Heart right ventricle (tissue), 2 donors: ENCODE measurements at regions not wholly inside any gene's neighbourhood (a gene's known extent, or its start where the extent isn't known, plus 50 kb on each side); places are given as distances from the start of the nearest gene placed in this dataset.

ENCODE experiments used
- microRNA-seq, 2 donors: library from miRNA; unstranded; fragments of <30 nt; microRNA quantifications; one replicate each; pipeline ENCODE4 v1.2.0, GENCODE V29; 2021
- donor health status: DM: no; HTN: no; CAD: no.
- donor health status: DM: yes; HTN: yes; CAD: no.

Small RNAs in the stretch of these regions (microRNA-seq; reads per million reads assigned to microRNA genes)
- 0 reads per million in 2 donors for gene MIR3156-3
